GM12874 (cell line): ENCODE measurements at regions not wholly inside any gene's neighbourhood (a gene's known extent, or its start where the extent isn't known, plus 50 kb on each side); places are given as distances from the start of the nearest gene placed in this dataset.

Experiments
- CTCF ChIP-seq: IDR thresholded peaks from 2 replicates; pipeline ENCODE4 v1.5.1; 2011; ENCODE audit warnings: low read depth, mild to moderate bottlenecking, control low read depth, low read length, moderate library complexity; ENCODE audit not compliant: insufficient read depth

- no peak for TF ChIP-seq CTCF
Measured at GRCh38 chr2:44051593-44052347, 56.0 kb upstream of the LRPPRC start.

- no peak for TF ChIP-seq CTCF
Measured at GRCh38 chr2:44052584-44052983, 56.8 kb upstream of the LRPPRC start.

GRCh38 chr2:44053052-44053451 is 57.3 kb upstream of the LRPPRC start:
- TF ChIP-seq CTCF: no peak

- no peak for TF ChIP-seq CTCF
Measured at GRCh38 chr2:44053456-44053855, 57.7 kb upstream of the LRPPRC start.

- TF ChIP-seq CTCF: no peak
Measured at GRCh38 chr2:44055229-44055628, 59.4 kb upstream of the LRPPRC start.

- no peak for TF ChIP-seq CTCF
Measured at GRCh38 chr2:44055664-44056063, 59.9 kb upstream of the LRPPRC start.

GRCh38 chr2:44056947-44057346 is 61.2 kb upstream of the LRPPRC start:
- no peak for TF ChIP-seq CTCF
